H1 (cell line): ENCODE measurements at regions not wholly inside any gene's neighbourhood (a gene's known extent, or its start where the extent isn't known, plus 50 kb on each side); places are given as distances from the start of the nearest gene placed in this dataset.

Experiments
- BACH1 ChIP-seq: IDR thresholded peaks from 2 replicates; pipeline ENCODE4 v1.6.1; 2012; ENCODE audit warnings: low read length, improper control_type of control experiment
- HDAC2 ChIP-seq, 2 experiments: fragments of 300-600 bp in 1 of 2; sonication (generic) in 1 of 2; IDR thresholded peaks; 2 replicates each; pipeline ENCODE4 v1.6.1; 2011 to 2012; ENCODE audit warnings: low read depth in 2 of 2, low read length in 2 of 2, mild to moderate bottlenecking in 2 of 2, moderate library complexity in 2 of 2, borderline replicate concordance in 1 of 2, inconsistent platforms in 1 of 2
- HDAC6 ChIP-seq: IDR thresholded peaks from one replicate; pipeline ENCODE4 v1.7.1; 2012; ENCODE audit warnings: low read depth, mild to moderate bottlenecking, inconsistent platforms, low read length, moderate library complexity
- SP1 ChIP-seq: IDR thresholded peaks from 2 replicates; pipeline ENCODE4 v1.6.1; 2011; ENCODE audit warnings: low read depth, low read length
- TAF7 ChIP-seq: optimal IDR thresholded peaks from 2 replicates; pipeline ENCODE3; 2011; ENCODE audit warnings: low read depth, mild to moderate bottlenecking, inconsistent platforms, low read length, moderate library complexity, borderline replicate concordance

DNA sequence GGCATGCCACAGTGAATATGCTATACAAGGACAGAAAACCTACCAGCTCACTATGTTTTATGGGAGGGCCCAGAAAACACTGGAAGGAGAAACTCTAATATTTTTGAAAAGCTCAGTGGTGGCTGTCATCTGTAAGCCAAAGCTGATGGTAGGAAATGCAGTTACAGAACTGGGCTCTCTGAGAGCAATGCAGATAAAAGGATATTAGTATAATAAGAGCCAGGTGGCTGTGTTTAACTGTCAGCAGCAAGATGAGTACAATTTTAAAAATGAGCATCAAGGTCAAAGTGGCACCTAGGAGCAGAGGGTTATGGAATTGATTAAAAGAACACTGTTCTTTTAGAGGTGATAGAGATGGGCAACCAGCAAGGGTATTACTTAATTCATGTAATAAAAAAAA lies 345.0 kb downstream of the NDFIP2 start (continued):
- TF ChIP-seq HDAC6 (no peak), HDAC2 (IDR thresholded peaks at IDR 0.05; ENCODE audit: borderline replicate concordance in 1 of 2, low read depth in 2 of 2, low read length in 2 of 2) (no peak), TAF7 (no peak), SP1 (no peak), BACH1 (no peak)
